ENCODE measurements at regions not wholly inside any gene's neighbourhood (a gene's known extent, or its start where the extent isn't known, plus 50 kb on each side); places are given as distances from the start of the nearest gene placed in this dataset.
"Not testable (repeated sequence)": the region's sequence is repeated elsewhere in the genome, so short reads cannot be mapped to it uniquely, and the experiment has no call there.

GRCh38 chr10:56472978-56473377 is 111.9 kb upstream of the ZWINT start:
- Mint-ChIP-seq H3K4me1 (no peaks in the 10 kb centered on the region), H3K4me3 (no peak overlapping the region), H3K9me3 (peaks cover 0 to 5% (median 0%) of the 10 kb centered on the region in 7 donors), H3K36me3 (no peaks in the 10 kb centered on the region), H3K27me3 (no peaks in the 10 kb centered on the region), H3K27ac (no peak overlapping the region)
- no peak for DNase-seq
- no peak for ATAC-seq (ENCODE audit: low read depth in 2 of 2)

GRCh38 chr10:56470701-56471100 is 109.6 kb upstream of the ZWINT start:
- H3K4me3 Mint-ChIP-seq, result no peak overlapping the region
- no peaks in the 10 kb centered on the region for H3K4me1 Mint-ChIP-seq
- ATAC-seq (ENCODE audit: low read depth in 2 of 2), result no peak
- no peak for DNase-seq
- H3K27ac Mint-ChIP-seq, result no peak overlapping the region
- peaks cover 0 to 4% (median 0%) of the 10 kb centered on the region in 7 donors for H3K9me3 Mint-ChIP-seq
- no peaks in the 10 kb centered on the region for H3K27me3 Mint-ChIP-seq
- H3K36me3 Mint-ChIP-seq, result no peaks in the 10 kb centered on the region

DNA sequence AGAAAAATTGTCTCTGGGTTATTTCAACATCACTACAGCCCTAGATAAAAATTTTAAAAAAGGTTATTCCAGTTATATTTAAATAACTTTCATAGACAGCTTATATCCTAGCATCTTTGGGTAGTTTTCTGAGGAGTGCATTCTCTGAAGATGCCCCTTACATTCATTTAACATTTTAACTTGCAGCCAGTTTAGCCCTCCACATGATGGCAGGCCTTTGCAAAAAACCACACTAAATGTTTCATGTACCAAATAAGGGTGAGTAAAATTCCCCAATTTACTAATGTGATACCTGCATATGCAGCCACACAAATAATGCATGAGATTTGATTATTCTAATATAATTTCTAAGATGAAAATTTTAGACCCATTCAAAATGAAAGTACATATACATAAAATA is 108.4 kb upstream of the ZWINT start:
- ATAC-seq (ENCODE audit: low read depth in 2 of 2) (no peak), DNase-seq (no peak)
- Mint-ChIP-seq H3K4me3 (no peak overlapping the region), H3K9me3 (peaks cover 0 to 5% (median 0%) of the 10 kb centered on the region in 7 donors), H3K27me3 (no peaks in the 10 kb centered on the region), H3K4me1 (no peaks in the 10 kb centered on the region), H3K27ac (no peak overlapping the region), H3K36me3 (no peaks in the 10 kb centered on the region)

DNA sequence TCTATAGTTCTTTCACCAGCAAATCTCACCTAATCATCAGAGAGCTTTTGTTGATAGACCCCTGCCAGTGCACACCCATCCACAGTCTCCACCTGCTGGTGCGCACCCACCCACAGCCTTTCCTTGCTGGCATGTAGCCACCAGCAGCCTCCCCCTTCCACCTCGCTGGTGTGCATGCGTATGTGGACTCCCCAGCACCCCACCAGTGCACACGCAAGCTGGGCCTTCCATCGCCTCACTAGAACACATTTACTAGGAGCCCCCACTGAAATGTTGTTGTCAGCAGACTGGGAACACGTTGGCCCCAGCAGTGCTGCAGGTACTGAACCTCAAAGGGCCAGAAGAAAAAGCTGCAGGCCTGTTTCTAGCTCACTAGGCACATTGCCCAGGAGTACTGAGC is 104.9 kb upstream of the ZWINT start:
- no peaks in the 10 kb centered on the region for H3K36me3 Mint-ChIP-seq
- no peaks in the 10 kb centered on the region for H3K27me3 Mint-ChIP-seq
- peaks cover 0 to 5% (median 0%) of the 10 kb centered on the region in 7 donors for H3K9me3 Mint-ChIP-seq
- ATAC-seq (ENCODE audit: low read depth in 2 of 2) (no peak), DNase-seq (no peak)
- H3K4me3 Mint-ChIP-seq, result peak overlapping the region in 1 of 8 donors; percentile 38
- H3K4me1 Mint-ChIP-seq, result no peaks in the 10 kb centered on the region
- no peak overlapping the region for H3K27ac Mint-ChIP-seq

DNA sequence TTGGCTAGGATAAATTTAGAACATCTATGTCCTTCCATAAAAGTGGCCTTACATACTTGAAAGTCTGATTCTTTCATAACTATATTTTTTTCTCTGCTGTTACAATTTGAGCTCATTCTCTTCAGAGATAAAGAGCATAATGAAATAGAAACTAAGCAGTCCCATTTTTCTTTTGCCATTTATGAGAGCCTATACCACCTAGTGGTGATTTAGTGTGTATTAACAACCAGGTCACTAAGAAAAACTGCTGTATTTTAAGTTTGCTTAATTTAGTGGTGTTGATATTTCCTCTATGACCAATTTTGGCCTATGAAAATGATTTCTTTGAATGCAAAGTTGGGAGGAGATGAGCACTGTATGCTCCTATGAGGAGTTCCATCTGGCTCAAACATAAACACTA is 88.7 kb upstream of the ZWINT start:
- Mint-ChIP-seq H3K27ac (no peak overlapping the region), H3K4me1 (no peaks in the 10 kb centered on the region), H3K27me3 (no peaks in the 10 kb centered on the region), H3K4me3 (no peak overlapping the region), H3K9me3 (peaks cover 2 to 13% (median 4%) of the 10 kb centered on the region in 7 donors), H3K36me3 (no peaks in the 10 kb centered on the region)
- ATAC-seq (ENCODE audit: low read depth in 2 of 2) (no peak), DNase-seq (no peak)

GRCh38 chr10:56447613-56448012 is 86.6 kb upstream of the ZWINT start:
- H3K9me3 Mint-ChIP-seq, result peaks cover 2 to 13% (median 4%) of the 10 kb centered on the region in 7 donors
- DNase-seq; H3K4me3 Mint-ChIP-seq; H3K27me3 Mint-ChIP-seq; H3K27ac Mint-ChIP-seq; H3K36me3 Mint-ChIP-seq; H3K4me1 Mint-ChIP-seq; ATAC-seq (ENCODE audit: low read depth in 2 of 2): not testable (repeated sequence)

DNA sequence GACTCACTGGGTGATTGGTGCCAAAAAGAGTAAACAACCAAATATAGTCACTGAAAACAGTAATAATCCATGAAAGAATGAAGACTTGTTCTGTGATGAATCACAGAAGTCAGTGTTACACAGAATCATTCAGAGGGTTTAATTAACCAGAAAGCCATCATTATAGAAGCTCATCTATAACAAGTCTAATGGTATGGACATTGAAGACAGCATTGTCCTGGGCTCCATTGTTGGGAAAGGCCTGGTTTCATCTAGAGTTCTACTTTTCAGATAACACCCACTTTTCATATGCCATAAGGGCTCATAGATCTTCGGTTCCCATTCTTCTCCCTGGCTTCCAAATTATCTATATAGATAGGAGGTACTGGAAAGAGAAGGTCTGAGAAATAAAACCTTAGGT is 80.3 kb upstream of the ZWINT start:
- H3K4me1 Mint-ChIP-seq; H3K9me3 Mint-ChIP-seq; DNase-seq; H3K27me3 Mint-ChIP-seq; ATAC-seq (ENCODE audit: low read depth in 2 of 2); H3K27ac Mint-ChIP-seq; H3K36me3 Mint-ChIP-seq; H3K4me3 Mint-ChIP-seq: not testable (repeated sequence)

All from naive B cell (primary cell).